GM18507 (cell line): ENCODE measurements at regions not wholly inside any gene's neighbourhood (a gene's known extent, or its start where the extent isn't known, plus 50 kb on each side); places are given as distances from the start of the nearest gene placed in this dataset.

Experiments used
- DNase-seq: peaks from one replicate; pipeline ENCODE4 v3.0.0; 2011; ENCODE audit warnings: low read depth; ENCODE audit not compliant: insufficient read length; ENCODE audit errors: extremely low spot score
- FAIRE-seq: peaks from 2 replicates; lab custom pipeline; 2011; peaks lifted over from hg19 to GRCh38; lab: Jason Lieb, UNC

- DNase-seq = no peak
- FAIRE-seq = no peak
Measured at GRCh38 chr11:134655189-134655989, 243.3 kb upstream of the B3GAT1 start.

GRCh38 chr11:134654161-134654915 is 242.3 kb upstream of the B3GAT1 start:
- FAIRE-seq (no peak), DNase-seq (no peak)

GRCh38 chr11:134652586-134653255 is 240.7 kb upstream of the B3GAT1 start:
- DNase-seq (no peak), FAIRE-seq (no peak)

GRCh38 chr11:134647066-134647743 is 235.2 kb upstream of the B3GAT1 start:
- no peak for DNase-seq
- FAIRE-seq = no peak

GRCh38 chr11:134646561-134646960 is 234.5 kb upstream of the B3GAT1 start:
- FAIRE-seq (no peak), DNase-seq (no peak)

- DNase-seq (no peak), FAIRE-seq (no peak)
Measured at GRCh38 chr11:134645576-134645975, 233.5 kb upstream of the B3GAT1 start.

GRCh38 chr11:134644476-134645456 is 232.7 kb upstream of the B3GAT1 start:
- no peak for DNase-seq

GRCh38 chr11:134643115-134644012 is 231.3 kb upstream of the B3GAT1 start:
- FAIRE-seq = no peak
- DNase-seq = no peak

More at GRCh38 chr11:134644476-134645456, 232.7 kb upstream of the B3GAT1 start:
- FAIRE-seq = no peak

GRCh38 chr11:134642206-134642605 is 230.2 kb upstream of the B3GAT1 start:
- DNase-seq = no peak
- no peak for FAIRE-seq

GRCh38 chr11:134640971-134641968 is 229.2 kb upstream of the B3GAT1 start:
- DNase-seq (no peak), FAIRE-seq (no peak)

GRCh38 chr11:134640536-134640935 is 228.5 kb upstream of the B3GAT1 start:
- FAIRE-seq = no peak

GRCh38 chr11:134639586-134640330 is 227.7 kb upstream of the B3GAT1 start:
- no peak for FAIRE-seq
- no peak for DNase-seq

More at GRCh38 chr11:134640536-134640935, 228.5 kb upstream of the B3GAT1 start:
- no peak for DNase-seq

- DNase-seq (no peak), FAIRE-seq (no peak)
Measured at GRCh38 chr11:134638796-134639430, 226.9 kb upstream of the B3GAT1 start.

- no peak for DNase-seq
- no peak for FAIRE-seq
Measured at GRCh38 chr11:134637091-134638015, 225.3 kb upstream of the B3GAT1 start.
